IMR-90 (cell line): ENCODE measurements at regions not wholly inside any gene's neighbourhood (a gene's known extent, or its start where the extent isn't known, plus 50 kb on each side); places are given as distances from the start of the nearest gene placed in this dataset.

ENCODE experiments used
- ATAC-seq: fragments of 200-7000 bp; cut with Tn5 transposase; 2 replicates; pipeline ENCODE4 v1.9.1; 2020; ENCODE audit warnings: low read depth, mild to moderate bottlenecking, moderate library complexity
- BruUV-seq: library from RNA; stranded (reverse); fragments of 400-500 nt; replicated peaks from 2 replicates; lab custom pipeline; 2021; lab: Mats Ljungman, UMichigan
- CTCF ChIA-PET: fragments of 300-600 bp; formaldehyde crosslinking; extraction: SDS; loops from one replicate; lab custom pipeline; 2021; ENCODE audit warnings: antibody characterized with exemption; lab: Yijun Ruan, JAX
- POLR2A ChIA-PET: fragments of 300-600 bp; sonication (Branson Sonifier 250); formaldehyde crosslinking; loops from one replicate; lab custom pipeline; 2022; ENCODE audit warnings: antibody characterized with exemption; ENCODE audit not compliant: unreplicated experiment; lab: Charles Lee
- DNase-seq: peaks from one replicate; pipeline ENCODE4 v3.0.0; 2013
- H2AFZ ChIP-seq: replicated peaks from 2 replicates; pipeline ENCODE3; 2013; ENCODE audit warnings: low read length, mild to moderate bottlenecking; ENCODE audit not compliant: poor library complexity
- H2AK5ac ChIP-seq: 2 replicates; pipeline ENCODE4 v1.6.1; 2013; ENCODE audit warnings: low read depth, low read length, inconsistent platforms
- H2AK9ac ChIP-seq: replicated peaks from 2 replicates; pipeline ENCODE3; 2013; ENCODE audit warnings: mild to moderate bottlenecking, low read depth, low read length, moderate library complexity; ENCODE audit not compliant: poor library complexity
- H2BK120ac ChIP-seq: 2 replicates; pipeline ENCODE4 v1.6.1; 2013; ENCODE audit warnings: low read depth, low read length, inconsistent platforms
- H2BK15ac ChIP-seq: 3 replicates; pipeline ENCODE4 v1.6.1; 2013; ENCODE audit warnings: low read depth, low read length, inconsistent platforms
- H2BK20ac ChIP-seq: 2 replicates; pipeline ENCODE4 v1.6.1; 2013; ENCODE audit warnings: low read depth, mild to moderate bottlenecking, inconsistent platforms, low read length, moderate library complexity
- H2BK5ac ChIP-seq: 2 replicates; pipeline ENCODE4 v1.6.1; 2013; ENCODE audit warnings: mild to moderate bottlenecking, low read depth, low read length, inconsistent platforms; ENCODE audit not compliant: poor library complexity, severe bottlenecking
- H3K14ac ChIP-seq: replicated peaks from 2 replicates; pipeline ENCODE4 v1.6.1; 2013; ENCODE audit warnings: low read depth, low read length, inconsistent platforms
- H3K18ac ChIP-seq: 2 replicates; pipeline ENCODE4 v1.6.1; 2013; ENCODE audit warnings: low read depth, low read length, control low read depth
- H3K23ac ChIP-seq: 2 replicates; pipeline ENCODE4 v1.6.1; 2013; ENCODE audit warnings: low read depth, low read length, inconsistent platforms
- H3K27ac ChIP-seq: 2 replicates; pipeline ENCODE4 v1.5.1; 2013; ENCODE audit warnings: mild to moderate bottlenecking, control low read depth, low read length; ENCODE audit not compliant: insufficient read depth
- H3K27me3 ChIP-seq: 2 replicates; pipeline ENCODE4 v1.6.1; 2013; ENCODE audit warnings: low read length; ENCODE audit not compliant: control insufficient read depth, insufficient read depth
- H3K36me3 ChIP-seq: 2 replicates; pipeline ENCODE4 v1.6.1; 2013; ENCODE audit warnings: low read length, mixed read lengths; ENCODE audit not compliant: control insufficient read depth, insufficient read depth
- H3K4ac ChIP-seq: 2 replicates; pipeline ENCODE4 v1.6.1; 2013; ENCODE audit warnings: low read depth, low read length, inconsistent platforms
- H3K4me1 ChIP-seq: 2 replicates; pipeline ENCODE4 v1.6.1; 2013; ENCODE audit warnings: low read length, mixed read lengths; ENCODE audit not compliant: control insufficient read depth, insufficient read depth
- H3K4me2 ChIP-seq: 2 replicates; pipeline ENCODE4 v1.6.1; 2013; ENCODE audit warnings: low read depth, mild to moderate bottlenecking, control low read depth, low read length, moderate library complexity
- H3K4me3 ChIP-seq: 2 replicates; pipeline ENCODE4 v1.5.1; 2013; ENCODE audit warnings: low read depth, mild to moderate bottlenecking, control low read depth, low read length, moderate library complexity; ENCODE audit not compliant: insufficient read depth
- H3K56ac ChIP-seq: 2 replicates; pipeline ENCODE4 v1.6.1; 2013; ENCODE audit warnings: low read length, inconsistent platforms; ENCODE audit not compliant: insufficient read depth; ENCODE audit errors: extremely low read depth
- H3K79me1 ChIP-seq, 2 experiments: 2 replicates each; pipeline ENCODE4 v1.6.1; 2013; ENCODE audit warnings: low read length in 2 of 2, inconsistent platforms in 1 of 2, low read depth in 1 of 2
- H3K9ac ChIP-seq: 2 replicates; pipeline ENCODE4 v1.6.1; 2013; ENCODE audit warnings: low read depth, low read length, control low read depth
- H3K9me1 ChIP-seq: 2 replicates; pipeline ENCODE4 v1.6.1; 2013; ENCODE audit warnings: low read length, inconsistent platforms; ENCODE audit not compliant: insufficient read depth
- H3K9me3 ChIP-seq: 2 replicates; pipeline ENCODE4 v1.6.1; 2013; ENCODE audit warnings: low read length; ENCODE audit not compliant: control insufficient read depth, insufficient read depth
- H4K20me1 ChIP-seq: 2 replicates; pipeline ENCODE4 v1.6.1; 2013; ENCODE audit warnings: low read length, inconsistent platforms; ENCODE audit not compliant: insufficient read depth
- H4K5ac ChIP-seq: 2 replicates; pipeline ENCODE4 v1.6.1; 2013; ENCODE audit warnings: mild to moderate bottlenecking, low read depth, low read length, control low read depth
- H4K8ac ChIP-seq, 2 experiments: 2 replicates each; pipeline ENCODE4 v1.6.1; 2013; ENCODE audit warnings: low read depth in 2 of 2, low read length in 2 of 2, control low read depth in 1 of 2, inconsistent platforms in 1 of 2
- H4K91ac ChIP-seq: 2 replicates; pipeline ENCODE4 v1.6.1; 2013; ENCODE audit warnings: low read depth, low read length, inconsistent platforms; ENCODE audit not compliant: insufficient read depth
- BHLHE40 ChIP-seq: fragments of 150-350 bp; IDR thresholded peaks from 2 replicates; pipeline ENCODE4 v1.6.1; 2016; ENCODE audit warnings: mild to moderate bottlenecking, low read depth, low read length
- CEBPB ChIP-seq: IDR thresholded peaks from 2 replicates; pipeline ENCODE4 v1.6.1; 2012; ENCODE audit warnings: low read depth, low read length, improper control_type of control experiment
- CHD1 ChIP-seq: IDR thresholded peaks from 2 replicates; pipeline ENCODE4 v1.6.1; 2012; ENCODE audit warnings: low read depth, low read length, improper control_type of control experiment
- CTCF ChIP-seq: conservative IDR thresholded peaks from 2 replicates; pipeline ENCODE4 v1.5.1; 2012; ENCODE audit warnings: mild to moderate bottlenecking, low read depth, low read length, improper control_type of control experiment
- ELK1 ChIP-seq: fragments of 150-350 bp; IDR thresholded peaks from 2 replicates; pipeline ENCODE4 v1.6.1; 2016; ENCODE audit warnings: low read depth, mild to moderate bottlenecking, low read length, moderate library complexity, borderline replicate concordance
- FOS ChIP-seq: fragments of 150-350 bp; IDR thresholded peaks from 2 replicates; pipeline ENCODE4 v1.6.1; 2016; ENCODE audit warnings: low read depth, low read length
- MAFK ChIP-seq: IDR thresholded peaks from 2 replicates; pipeline ENCODE4 v1.6.1; 2012; ENCODE audit warnings: low read depth, low read length, improper control_type of control experiment
- MAZ ChIP-seq: IDR thresholded peaks from 2 replicates; pipeline ENCODE4 v1.6.1; 2012; ENCODE audit warnings: low read depth, mild to moderate bottlenecking, low read length, improper control_type of control experiment, moderate library complexity, borderline replicate concordance
- MXI1 ChIP-seq: IDR thresholded peaks from 2 replicates; pipeline ENCODE4 v1.6.1; 2012; ENCODE audit warnings: low read depth, mild to moderate bottlenecking, low read length, moderate library complexity, borderline replicate concordance
- NFE2L2 ChIP-seq: fragments of 150-350 bp; IDR thresholded peaks from 2 replicates; pipeline ENCODE4 v1.6.1; 2016; ENCODE audit warnings: low read depth, mild to moderate bottlenecking, low read length
- POLR2A ChIP-seq: IDR thresholded peaks from 2 replicates; pipeline ENCODE4 v1.6.1; 2012; ENCODE audit warnings: mild to moderate bottlenecking, low read depth, low read length
- RAD21 ChIP-seq: IDR thresholded peaks from 2 replicates; pipeline ENCODE4 v1.6.1; 2012; ENCODE audit warnings: low read length, improper control_type of control experiment
- RCOR1 ChIP-seq: IDR thresholded peaks from 2 replicates; pipeline ENCODE4 v1.6.1; 2012; ENCODE audit warnings: mild to moderate bottlenecking, low read length, improper control_type of control experiment; ENCODE audit not compliant: insufficient replicate concordance
- RFX5 ChIP-seq: IDR thresholded peaks from 2 replicates; pipeline ENCODE4 v1.8.0; 2012; ENCODE audit warnings: low read depth, mild to moderate bottlenecking, low read length, moderate library complexity
- SMC3 ChIP-seq: fragments of 150-350 bp; IDR thresholded peaks from 2 replicates; pipeline ENCODE4 v1.6.1; 2016; ENCODE audit warnings: low read depth, mild to moderate bottlenecking, antibody characterized with exemption, low read length, moderate library complexity
- USF2 ChIP-seq: fragments of 150-350 bp; IDR thresholded peaks from 2 replicates; pipeline ENCODE4 v1.6.1; 2017; ENCODE audit warnings: mild to moderate bottlenecking, antibody characterized with exemption, low read length, low read depth
- dilution Hi-C: fragments of 300-500 bp; cut with HindIII; formaldehyde crosslinking; loops from one replicate; pipeline ENCODE4 v1.14.3; 2018; ENCODE audit warnings: low sequenced_read_pairs; ENCODE audit not compliant: unreplicated experiment
- in situ Hi-C: fragments of 300-500 bp; cut with MboI; formaldehyde crosslinking; loops from 3 replicates; pipeline ENCODE4 v1.14.3; 2019; ENCODE audit warnings: low sequenced_read_pairs, inconsistent platforms, mixed read lengths
- intact Hi-C: fragments of 100-400 bp; cut with micrococcal nuclease; formaldehyde crosslinking; loops from 2 replicates; pipeline ENCODE4 v1.10.0; 2022

- ChIA-PET POLR2A (no interaction called here), CTCF (no interaction called here)
- Histone ChIP-seq H3K18ac (no peak overlapping the region), H2BK120ac (no peak overlapping the region), H3K4ac (no peak overlapping the region), H3K4me1 (no peaks in the 10 kb centered on the region), H3K9me1 (no peaks in the 10 kb centered on the region), H4K5ac (no peak overlapping the region), H2AK5ac (no peak overlapping the region), H2AK9ac (no peak overlapping the region), H3K27me3 (no peaks in the 10 kb centered on the region), H2BK15ac (no peak overlapping the region), H3K4me3 (no peak overlapping the region), H2AFZ (no peak overlapping the region), H3K36me3 (no peaks in the 10 kb centered on the region), H3K23ac (no peak overlapping the region), H3K9me3 (peaks cover 17% of the 10 kb centered on the region), H4K8ac (no peak overlapping the region), H3K4me2 (no peak overlapping the region), H4K20me1 (no peaks in the 10 kb centered on the region), H4K91ac (no peak overlapping the region), H2BK5ac (no peak overlapping the region), H3K27ac (no peak overlapping the region), H3K14ac (no peak overlapping the region), H2BK20ac (no peak overlapping the region), H3K9ac (no peak overlapping the region), H3K56ac (no peak overlapping the region), H3K79me1 (no peaks in the 10 kb centered on the region)
- intact Hi-C loops (no loop called here), in situ Hi-C loops (loop anchor here (25.0 kb wide), 1 partner anchor 720 kb away; no protein-coding TSS in a partner anchor), dilution Hi-C loops (no loop called here)
- BruUV-seq, result no TSS peak
- ATAC-seq (no peak), DNase-seq (no peak)
- TF ChIP-seq RAD21 (no peak), BHLHE40 (no peak), SMC3 (no peak), MAZ (no peak), MAFK (no peak), USF2 (no peak), CTCF (no peak), NFE2L2 (no peak), FOS (no peak), CEBPB (no peak), CHD1 (no peak), RCOR1 (no peak), RFX5 (no peak), MXI1 (no peak), POLR2A (no peak), ELK1 (no peak)
Measured at GRCh38 chr18:1292167-1292566, 387.5 kb downstream of the ADCYAP1 start.
